H1 (cell line): ENCODE measurements at regions not wholly inside any gene's neighbourhood (a gene's known extent, or its start where the extent isn't known, plus 50 kb on each side); places are given as distances from the start of the nearest gene placed in this dataset.

Experiments
- CBX8 ChIP-seq: fragments of 300-800, 300-1000 bp; sonication (generic); IDR thresholded peaks from 2 replicates; pipeline ENCODE4 v1.7.1; 2016; ENCODE audit warnings: low read depth, low read length, borderline replicate concordance
- KDM5A ChIP-seq: fragments of 200-600 bp; IDR thresholded peaks from 2 replicates; pipeline ENCODE4 v1.7.1; 2012; ENCODE audit warnings: mild to moderate bottlenecking, low read length, inconsistent platforms, mixed read lengths
- RNF2 ChIP-seq: fragments of 200-900, 300-1000 bp; sonication (generic); IDR thresholded peaks from 2 replicates; pipeline ENCODE4 v1.7.1; 2016; ENCODE audit warnings: borderline replicate concordance, low read depth, mild to moderate bottlenecking, antibody characterized with exemption, low read length; ENCODE audit not compliant: poor library complexity, severe bottlenecking; ENCODE audit errors: missing control alignments
- TF ChIP-seq, protein P1 (sequence below): fragments of 300-600 bp; sonication (generic); IDR thresholded peaks from 2 replicates; pipeline ENCODE4 v1.7.1; 2012; ENCODE audit warnings: low read length, moderate library complexity, mild to moderate bottlenecking, inconsistent platforms; ENCODE audit not compliant: insufficient replicate concordance

DNA sequence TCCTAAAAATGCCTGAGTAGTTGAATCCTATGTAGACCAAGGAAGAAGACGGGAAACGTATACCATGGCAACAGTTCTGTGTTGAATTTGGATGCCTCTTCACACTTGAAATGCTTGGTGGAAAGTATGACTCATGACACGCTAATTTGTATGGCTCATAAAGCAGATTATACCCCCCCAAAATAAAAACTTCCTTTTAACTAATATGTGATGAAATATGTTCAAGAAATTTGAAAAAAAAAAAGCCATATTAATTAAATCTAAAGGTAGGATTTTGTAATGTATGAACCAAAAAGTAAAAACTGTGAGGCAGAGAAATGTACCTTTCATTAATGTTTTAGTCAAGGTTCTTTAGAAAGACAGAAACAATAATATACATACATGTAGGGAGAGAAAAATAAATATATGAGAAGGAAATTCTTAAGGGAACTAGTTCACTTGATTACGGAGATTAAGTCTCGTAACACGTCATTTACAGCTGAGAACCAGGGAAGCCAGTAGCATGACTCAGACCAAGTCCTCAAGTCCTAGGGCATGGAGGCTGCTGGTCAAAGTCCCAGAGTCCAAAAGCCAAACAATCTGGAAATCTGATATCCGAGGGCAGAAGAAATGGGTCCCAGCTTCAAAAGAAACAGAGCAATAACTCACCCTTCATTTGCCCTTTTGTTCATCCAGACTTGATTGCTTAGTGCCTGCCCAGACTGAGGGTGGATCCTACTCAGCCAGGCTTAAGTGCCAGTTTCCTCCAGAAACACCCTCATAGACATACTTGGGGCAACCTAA, 485.1 kb downstream of the SEMA3D start (continued):
- no peak for TF ChIP-seq RNF2
- TF ChIP-seq CBX8: no peak
- TF ChIP-seq KDM5A: no peak
- TF ChIP-seq, protein P1, sequence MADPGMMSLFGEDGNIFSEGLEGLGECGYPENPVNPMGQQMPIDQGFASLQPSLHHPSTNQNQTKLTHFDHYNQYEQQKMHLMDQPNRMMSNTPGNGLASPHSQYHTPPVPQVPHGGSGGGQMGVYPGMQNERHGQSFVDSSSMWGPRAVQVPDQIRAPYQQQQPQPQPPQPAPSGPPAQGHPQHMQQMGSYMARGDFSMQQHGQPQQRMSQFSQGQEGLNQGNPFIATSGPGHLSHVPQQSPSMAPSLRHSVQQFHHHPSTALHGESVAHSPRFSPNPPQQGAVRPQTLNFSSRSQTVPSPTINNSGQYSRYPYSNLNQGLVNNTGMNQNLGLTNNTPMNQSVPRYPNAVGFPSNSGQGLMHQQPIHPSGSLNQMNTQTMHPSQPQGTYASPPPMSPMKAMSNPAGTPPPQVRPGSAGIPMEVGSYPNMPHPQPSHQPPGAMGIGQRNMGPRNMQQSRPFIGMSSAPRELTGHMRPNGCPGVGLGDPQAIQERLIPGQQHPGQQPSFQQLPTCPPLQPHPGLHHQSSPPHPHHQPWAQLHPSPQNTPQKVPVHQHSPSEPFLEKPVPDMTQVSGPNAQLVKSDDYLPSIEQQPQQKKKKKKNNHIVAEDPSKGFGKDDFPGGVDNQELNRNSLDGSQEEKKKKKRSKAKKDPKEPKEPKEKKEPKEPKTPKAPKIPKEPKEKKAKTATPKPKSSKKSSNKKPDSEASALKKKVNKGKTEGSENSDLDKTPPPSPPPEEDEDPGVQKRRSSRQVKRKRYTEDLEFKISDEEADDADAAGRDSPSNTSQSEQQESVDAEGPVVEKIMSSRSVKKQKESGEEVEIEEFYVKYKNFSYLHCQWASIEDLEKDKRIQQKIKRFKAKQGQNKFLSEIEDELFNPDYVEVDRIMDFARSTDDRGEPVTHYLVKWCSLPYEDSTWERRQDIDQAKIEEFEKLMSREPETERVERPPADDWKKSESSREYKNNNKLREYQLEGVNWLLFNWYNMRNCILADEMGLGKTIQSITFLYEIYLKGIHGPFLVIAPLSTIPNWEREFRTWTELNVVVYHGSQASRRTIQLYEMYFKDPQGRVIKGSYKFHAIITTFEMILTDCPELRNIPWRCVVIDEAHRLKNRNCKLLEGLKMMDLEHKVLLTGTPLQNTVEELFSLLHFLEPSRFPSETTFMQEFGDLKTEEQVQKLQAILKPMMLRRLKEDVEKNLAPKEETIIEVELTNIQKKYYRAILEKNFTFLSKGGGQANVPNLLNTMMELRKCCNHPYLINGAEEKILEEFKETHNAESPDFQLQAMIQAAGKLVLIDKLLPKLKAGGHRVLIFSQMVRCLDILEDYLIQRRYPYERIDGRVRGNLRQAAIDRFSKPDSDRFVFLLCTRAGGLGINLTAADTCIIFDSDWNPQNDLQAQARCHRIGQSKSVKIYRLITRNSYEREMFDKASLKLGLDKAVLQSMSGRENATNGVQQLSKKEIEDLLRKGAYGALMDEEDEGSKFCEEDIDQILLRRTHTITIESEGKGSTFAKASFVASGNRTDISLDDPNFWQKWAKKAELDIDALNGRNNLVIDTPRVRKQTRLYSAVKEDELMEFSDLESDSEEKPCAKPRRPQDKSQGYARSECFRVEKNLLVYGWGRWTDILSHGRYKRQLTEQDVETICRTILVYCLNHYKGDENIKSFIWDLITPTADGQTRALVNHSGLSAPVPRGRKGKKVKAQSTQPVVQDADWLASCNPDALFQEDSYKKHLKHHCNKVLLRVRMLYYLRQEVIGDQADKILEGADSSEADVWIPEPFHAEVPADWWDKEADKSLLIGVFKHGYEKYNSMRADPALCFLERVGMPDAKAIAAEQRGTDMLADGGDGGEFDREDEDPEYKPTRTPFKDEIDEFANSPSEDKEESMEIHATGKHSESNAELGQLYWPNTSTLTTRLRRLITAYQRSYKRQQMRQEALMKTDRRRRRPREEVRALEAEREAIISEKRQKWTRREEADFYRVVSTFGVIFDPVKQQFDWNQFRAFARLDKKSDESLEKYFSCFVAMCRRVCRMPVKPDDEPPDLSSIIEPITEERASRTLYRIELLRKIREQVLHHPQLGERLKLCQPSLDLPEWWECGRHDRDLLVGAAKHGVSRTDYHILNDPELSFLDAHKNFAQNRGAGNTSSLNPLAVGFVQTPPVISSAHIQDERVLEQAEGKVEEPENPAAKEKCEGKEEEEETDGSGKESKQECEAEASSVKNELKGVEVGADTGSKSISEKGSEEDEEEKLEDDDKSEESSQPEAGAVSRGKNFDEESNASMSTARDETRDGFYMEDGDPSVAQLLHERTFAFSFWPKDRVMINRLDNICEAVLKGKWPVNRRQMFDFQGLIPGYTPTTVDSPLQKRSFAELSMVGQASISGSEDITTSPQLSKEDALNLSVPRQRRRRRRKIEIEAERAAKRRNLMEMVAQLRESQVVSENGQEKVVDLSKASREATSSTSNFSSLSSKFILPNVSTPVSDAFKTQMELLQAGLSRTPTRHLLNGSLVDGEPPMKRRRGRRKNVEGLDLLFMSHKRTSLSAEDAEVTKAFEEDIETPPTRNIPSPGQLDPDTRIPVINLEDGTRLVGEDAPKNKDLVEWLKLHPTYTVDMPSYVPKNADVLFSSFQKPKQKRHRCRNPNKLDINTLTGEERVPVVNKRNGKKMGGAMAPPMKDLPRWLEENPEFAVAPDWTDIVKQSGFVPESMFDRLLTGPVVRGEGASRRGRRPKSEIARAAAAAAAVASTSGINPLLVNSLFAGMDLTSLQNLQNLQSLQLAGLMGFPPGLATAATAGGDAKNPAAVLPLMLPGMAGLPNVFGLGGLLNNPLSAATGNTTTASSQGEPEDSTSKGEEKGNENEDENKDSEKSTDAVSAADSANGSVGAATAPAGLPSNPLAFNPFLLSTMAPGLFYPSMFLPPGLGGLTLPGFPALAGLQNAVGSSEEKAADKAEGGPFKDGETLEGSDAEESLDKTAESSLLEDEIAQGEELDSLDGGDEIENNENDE: no peak
